ENCODE measurements at regions not wholly inside any gene's neighbourhood (a gene's known extent, or its start where the extent isn't known, plus 50 kb on each side); places are given as distances from the start of the nearest gene placed in this dataset.

GRCh38 chr10:78212786-78213175 lies 179.1 kb downstream of the RPS24 start:
- TF ChIP-seq TCF7L2 (IDR thresholded peaks at IDR 0.05; ENCODE audit: borderline replicate concordance, extremely low read depth, insufficient read depth, insufficient read length) (no peak), CTCF (IDR thresholded peaks at IDR 0.05 in 2 of 3, conservative IDR thresholded peaks at IDR 0.05 in 1 of 3; ENCODE audit: borderline replicate concordance in 1 of 3, insufficient read depth in 1 of 3, low read depth in 2 of 3, low read length in 2 of 3) (no peak), CEBPB (IDR thresholded peaks at IDR 0.05; ENCODE audit: low read depth) (no peak), YY1 (IDR thresholded peaks at IDR 0.05; ENCODE audit: extremely low read depth, insufficient replicate concordance, low read depth, low read length) (no peak), EZH2phosphoT487 (IDR thresholded peaks at IDR 0.05; ENCODE audit: borderline replicate concordance) (no peak), RAD21 (IDR thresholded peaks at IDR 0.05; ENCODE audit: low read depth) (no peak), JUND (IDR thresholded peaks at IDR 0.05) (no peak), ATF3 (IDR thresholded peaks at IDR 0.05) (no peak)

All from HCT116 (cell line).